B cell (primary cell): ENCODE measurements at regions not wholly inside any gene's neighbourhood (a gene's known extent, or its start where the extent isn't known, plus 50 kb on each side); places are given as distances from the start of the nearest gene placed in this dataset.

Experiments
- EZH2 ChIP-seq: IDR thresholded peaks from 2 replicates; pipeline ENCODE4 v1.6.1; 2012; ENCODE audit warnings: borderline replicate concordance, low read depth, mild to moderate bottlenecking, moderate library complexity, low read length; ENCODE audit not compliant: insufficient read depth, poor library complexity, severe bottlenecking
- TF ChIP-seq, protein P1 (sequence below): fragments of 200-600 bp; IDR thresholded peaks from one replicate; pipeline ENCODE4 v1.8.0; 2022; ENCODE audit warnings: antibody characterized with exemption, mild to moderate bottlenecking

DNA sequence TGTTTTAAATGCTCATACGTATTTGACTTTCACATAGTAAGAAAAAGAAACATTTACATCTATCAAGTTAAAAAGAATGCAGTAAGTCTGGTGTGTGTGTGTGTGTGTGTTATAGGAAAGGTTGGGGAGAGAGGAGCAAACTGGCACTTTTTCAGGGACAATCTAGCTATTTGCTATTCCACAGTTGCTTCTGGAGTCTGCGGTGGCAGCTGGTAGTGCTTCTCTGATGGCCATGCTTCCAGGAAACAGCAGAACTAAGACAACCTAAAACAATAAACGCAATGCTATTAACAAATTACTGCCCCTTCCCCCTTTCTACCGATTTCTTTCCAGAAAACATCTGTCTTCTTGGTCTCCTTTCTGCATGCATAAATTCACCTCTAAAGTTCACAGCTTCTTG, 70.0 kb upstream of the CDH10 start:
- TF ChIP-seq, protein P1, sequence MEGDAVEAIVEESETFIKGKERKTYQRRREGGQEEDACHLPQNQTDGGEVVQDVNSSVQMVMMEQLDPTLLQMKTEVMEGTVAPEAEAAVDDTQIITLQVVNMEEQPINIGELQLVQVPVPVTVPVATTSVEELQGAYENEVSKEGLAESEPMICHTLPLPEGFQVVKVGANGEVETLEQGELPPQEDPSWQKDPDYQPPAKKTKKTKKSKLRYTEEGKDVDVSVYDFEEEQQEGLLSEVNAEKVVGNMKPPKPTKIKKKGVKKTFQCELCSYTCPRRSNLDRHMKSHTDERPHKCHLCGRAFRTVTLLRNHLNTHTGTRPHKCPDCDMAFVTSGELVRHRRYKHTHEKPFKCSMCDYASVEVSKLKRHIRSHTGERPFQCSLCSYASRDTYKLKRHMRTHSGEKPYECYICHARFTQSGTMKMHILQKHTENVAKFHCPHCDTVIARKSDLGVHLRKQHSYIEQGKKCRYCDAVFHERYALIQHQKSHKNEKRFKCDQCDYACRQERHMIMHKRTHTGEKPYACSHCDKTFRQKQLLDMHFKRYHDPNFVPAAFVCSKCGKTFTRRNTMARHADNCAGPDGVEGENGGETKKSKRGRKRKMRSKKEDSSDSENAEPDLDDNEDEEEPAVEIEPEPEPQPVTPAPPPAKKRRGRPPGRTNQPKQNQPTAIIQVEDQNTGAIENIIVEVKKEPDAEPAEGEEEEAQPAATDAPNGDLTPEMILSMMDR = no peak
- TF ChIP-seq EZH2 = no peak
